ENCODE measurements at regions not wholly inside any gene's neighbourhood (a gene's known extent, or its start where the extent isn't known, plus 50 kb on each side); places are given as distances from the start of the nearest gene placed in this dataset.

DNA sequence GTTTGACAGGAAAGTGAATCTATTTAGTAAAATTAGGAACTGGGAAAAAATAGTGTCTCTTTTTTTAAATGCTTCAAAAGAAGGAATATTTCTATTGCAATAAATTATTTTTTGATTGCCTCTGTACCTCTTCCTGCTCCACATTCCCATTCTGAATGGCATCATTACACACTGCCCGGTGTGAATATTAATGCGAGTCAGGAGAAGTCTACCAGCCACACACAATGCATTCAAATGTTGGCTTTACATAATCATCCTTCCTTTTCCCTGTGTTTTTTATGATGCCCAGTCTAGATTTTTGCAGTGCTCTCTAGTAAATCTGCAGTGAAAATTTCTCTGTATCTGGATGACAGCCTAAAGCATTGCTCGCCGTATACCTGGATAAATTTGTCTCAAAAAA, 118.9 kb downstream of the SAMD5 start:
- Mint-ChIP-seq H3K36me3 (no peaks in the 10 kb centered on the region), H3K4me3 (no peak overlapping the region), H3K4me1 (no peaks in the 10 kb centered on the region), H3K27me3 (ENCODE audit: low read depth) (no peaks in the 10 kb centered on the region), H3K27ac (no peak overlapping the region), H3K9me3 (peaks cover 10% of the 10 kb centered on the region)
- ChIA-PET CTCF (no interaction called here), POLR2A (no interaction called here)
- TF ChIP-seq, protein P1, sequence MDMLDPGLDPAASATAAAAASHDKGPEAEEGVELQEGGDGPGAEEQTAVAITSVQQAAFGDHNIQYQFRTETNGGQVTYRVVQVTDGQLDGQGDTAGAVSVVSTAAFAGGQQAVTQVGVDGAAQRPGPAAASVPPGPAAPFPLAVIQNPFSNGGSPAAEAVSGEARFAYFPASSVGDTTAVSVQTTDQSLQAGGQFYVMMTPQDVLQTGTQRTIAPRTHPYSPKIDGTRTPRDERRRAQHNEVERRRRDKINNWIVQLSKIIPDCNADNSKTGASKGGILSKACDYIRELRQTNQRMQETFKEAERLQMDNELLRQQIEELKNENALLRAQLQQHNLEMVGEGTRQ (CRISPR knock-in tag; IDR thresholded peaks at IDR 0.05) = no peak
- TF ChIP-seq, protein P2, sequence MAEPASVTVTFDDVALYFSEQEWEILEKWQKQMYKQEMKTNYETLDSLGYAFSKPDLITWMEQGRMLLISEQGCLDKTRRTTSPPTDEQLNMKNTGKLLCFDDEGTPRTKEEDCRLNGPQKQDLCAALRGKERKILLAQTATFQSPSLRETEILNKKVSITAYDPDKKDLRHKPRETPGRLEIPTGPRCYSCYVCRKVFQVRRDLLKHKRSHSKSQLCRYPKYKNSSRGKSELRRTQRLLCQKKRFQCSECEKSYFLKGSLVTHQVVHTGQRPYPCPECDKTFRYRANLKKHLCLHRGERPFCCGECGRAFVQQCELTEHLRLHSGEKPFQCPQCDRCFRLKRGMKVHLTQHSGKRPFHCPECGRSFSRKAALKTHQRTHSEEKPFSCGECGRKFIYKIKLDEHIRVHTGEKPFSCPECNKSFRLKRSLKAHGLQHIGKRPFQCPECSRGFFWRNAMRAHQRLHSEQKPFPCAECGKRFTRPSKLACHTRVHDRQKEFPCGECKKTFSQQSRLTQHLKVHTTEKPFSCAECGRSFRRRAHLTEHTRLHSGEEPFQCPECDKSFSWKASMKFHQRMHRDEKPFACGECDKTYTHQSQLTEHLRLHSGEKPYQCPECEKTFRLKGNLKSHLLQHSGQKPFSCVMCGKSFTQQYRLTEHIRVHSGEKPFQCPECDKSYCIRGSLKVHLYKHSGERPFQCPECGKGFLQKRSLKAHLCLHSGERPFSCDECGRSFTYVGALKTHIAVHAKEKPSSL (CRISPR knock-in tag; conservative IDR thresholded peaks at IDR 0.05) = no peak
- no peak for TF ChIP-seq TCF7 (CRISPR knock-in tag; IDR thresholded peaks at IDR 0.05; ENCODE audit: low read depth)
- no peak for TF ChIP-seq FOXK1 (CRISPR knock-in tag; IDR thresholded peaks at IDR 0.05)
- TF ChIP-seq MYBL2 (CRISPR knock-in tag; IDR thresholded peaks at IDR 0.05) = no peak
- TF ChIP-seq, protein P3, sequence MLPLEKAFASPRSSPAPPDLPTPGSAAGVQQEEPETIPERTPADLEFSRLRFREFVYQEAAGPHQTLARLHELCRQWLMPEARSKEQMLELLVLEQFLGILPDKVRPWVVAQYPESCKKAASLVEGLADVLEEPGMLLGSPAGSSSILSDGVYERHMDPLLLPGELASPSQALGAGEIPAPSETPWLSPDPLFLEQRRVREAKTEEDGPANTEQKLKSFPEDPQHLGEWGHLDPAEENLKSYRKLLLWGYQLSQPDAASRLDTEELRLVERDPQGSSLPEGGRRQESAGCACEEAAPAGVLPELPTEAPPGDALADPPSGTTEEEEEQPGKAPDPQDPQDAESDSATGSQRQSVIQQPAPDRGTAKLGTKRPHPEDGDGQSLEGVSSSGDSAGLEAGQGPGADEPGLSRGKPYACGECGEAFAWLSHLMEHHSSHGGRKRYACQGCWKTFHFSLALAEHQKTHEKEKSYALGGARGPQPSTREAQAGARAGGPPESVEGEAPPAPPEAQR (CRISPR knock-in tag; IDR thresholded peaks at IDR 0.05) = no peak
- TF ChIP-seq, protein P4, sequence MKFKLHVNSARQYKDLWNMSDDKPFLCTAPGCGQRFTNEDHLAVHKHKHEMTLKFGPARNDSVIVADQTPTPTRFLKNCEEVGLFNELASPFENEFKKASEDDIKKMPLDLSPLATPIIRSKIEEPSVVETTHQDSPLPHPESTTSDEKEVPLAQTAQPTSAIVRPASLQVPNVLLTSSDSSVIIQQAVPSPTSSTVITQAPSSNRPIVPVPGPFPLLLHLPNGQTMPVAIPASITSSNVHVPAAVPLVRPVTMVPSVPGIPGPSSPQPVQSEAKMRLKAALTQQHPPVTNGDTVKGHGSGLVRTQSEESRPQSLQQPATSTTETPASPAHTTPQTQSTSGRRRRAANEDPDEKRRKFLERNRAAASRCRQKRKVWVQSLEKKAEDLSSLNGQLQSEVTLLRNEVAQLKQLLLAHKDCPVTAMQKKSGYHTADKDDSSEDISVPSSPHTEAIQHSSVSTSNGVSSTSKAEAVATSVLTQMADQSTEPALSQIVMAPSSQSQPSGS (CRISPR knock-in tag; IDR thresholded peaks at IDR 0.05; ENCODE audit: borderline replicate concordance, low read depth) = no peak
- TF ChIP-seq, protein P5, sequence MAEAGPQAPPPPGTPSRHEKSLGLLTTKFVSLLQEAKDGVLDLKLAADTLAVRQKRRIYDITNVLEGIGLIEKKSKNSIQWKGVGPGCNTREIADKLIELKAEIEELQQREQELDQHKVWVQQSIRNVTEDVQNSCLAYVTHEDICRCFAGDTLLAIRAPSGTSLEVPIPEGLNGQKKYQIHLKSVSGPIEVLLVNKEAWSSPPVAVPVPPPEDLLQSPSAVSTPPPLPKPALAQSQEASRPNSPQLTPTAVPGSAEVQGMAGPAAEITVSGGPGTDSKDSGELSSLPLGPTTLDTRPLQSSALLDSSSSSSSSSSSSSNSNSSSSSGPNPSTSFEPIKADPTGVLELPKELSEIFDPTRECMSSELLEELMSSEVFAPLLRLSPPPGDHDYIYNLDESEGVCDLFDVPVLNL (CRISPR knock-in tag; IDR thresholded peaks at IDR 0.05; ENCODE audit: borderline replicate concordance, low read depth) = no peak
- TF ChIP-seq NFYB (CRISPR knock-in tag; conservative IDR thresholded peaks at IDR 0.05; ENCODE audit: low read depth) = no peak
- no peak for TF ChIP-seq SMAD4 (CRISPR knock-in tag; IDR thresholded peaks at IDR 0.05)
- TF ChIP-seq FOXP1 (CRISPR knock-in tag; IDR thresholded peaks at IDR 0.05; ENCODE audit: borderline replicate concordance) = no peak
- TF ChIP-seq, protein P6, sequence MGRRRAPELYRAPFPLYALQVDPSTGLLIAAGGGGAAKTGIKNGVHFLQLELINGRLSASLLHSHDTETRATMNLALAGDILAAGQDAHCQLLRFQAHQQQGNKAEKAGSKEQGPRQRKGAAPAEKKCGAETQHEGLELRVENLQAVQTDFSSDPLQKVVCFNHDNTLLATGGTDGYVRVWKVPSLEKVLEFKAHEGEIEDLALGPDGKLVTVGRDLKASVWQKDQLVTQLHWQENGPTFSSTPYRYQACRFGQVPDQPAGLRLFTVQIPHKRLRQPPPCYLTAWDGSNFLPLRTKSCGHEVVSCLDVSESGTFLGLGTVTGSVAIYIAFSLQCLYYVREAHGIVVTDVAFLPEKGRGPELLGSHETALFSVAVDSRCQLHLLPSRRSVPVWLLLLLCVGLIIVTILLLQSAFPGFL (CRISPR knock-in tag; IDR thresholded peaks at IDR 0.05; ENCODE audit: borderline replicate concordance) = no peak
- TF ChIP-seq SMAD3 (CRISPR knock-in tag; IDR thresholded peaks at IDR 0.05; ENCODE audit: borderline replicate concordance) = no peak
- TF ChIP-seq, protein P7, sequence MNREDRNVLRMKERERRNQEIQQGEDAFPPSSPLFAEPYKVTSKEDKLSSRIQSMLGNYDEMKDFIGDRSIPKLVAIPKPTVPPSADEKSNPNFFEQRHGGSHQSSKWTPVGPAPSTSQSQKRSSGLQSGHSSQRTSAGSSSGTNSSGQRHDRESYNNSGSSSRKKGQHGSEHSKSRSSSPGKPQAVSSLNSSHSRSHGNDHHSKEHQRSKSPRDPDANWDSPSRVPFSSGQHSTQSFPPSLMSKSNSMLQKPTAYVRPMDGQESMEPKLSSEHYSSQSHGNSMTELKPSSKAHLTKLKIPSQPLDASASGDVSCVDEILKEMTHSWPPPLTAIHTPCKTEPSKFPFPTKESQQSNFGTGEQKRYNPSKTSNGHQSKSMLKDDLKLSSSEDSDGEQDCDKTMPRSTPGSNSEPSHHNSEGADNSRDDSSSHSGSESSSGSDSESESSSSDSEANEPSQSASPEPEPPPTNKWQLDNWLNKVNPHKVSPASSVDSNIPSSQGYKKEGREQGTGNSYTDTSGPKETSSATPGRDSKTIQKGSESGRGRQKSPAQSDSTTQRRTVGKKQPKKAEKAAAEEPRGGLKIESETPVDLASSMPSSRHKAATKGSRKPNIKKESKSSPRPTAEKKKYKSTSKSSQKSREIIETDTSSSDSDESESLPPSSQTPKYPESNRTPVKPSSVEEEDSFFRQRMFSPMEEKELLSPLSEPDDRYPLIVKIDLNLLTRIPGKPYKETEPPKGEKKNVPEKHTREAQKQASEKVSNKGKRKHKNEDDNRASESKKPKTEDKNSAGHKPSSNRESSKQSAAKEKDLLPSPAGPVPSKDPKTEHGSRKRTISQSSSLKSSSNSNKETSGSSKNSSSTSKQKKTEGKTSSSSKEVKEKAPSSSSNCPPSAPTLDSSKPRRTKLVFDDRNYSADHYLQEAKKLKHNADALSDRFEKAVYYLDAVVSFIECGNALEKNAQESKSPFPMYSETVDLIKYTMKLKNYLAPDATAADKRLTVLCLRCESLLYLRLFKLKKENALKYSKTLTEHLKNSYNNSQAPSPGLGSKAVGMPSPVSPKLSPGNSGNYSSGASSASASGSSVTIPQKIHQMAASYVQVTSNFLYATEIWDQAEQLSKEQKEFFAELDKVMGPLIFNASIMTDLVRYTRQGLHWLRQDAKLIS (CRISPR knock-in tag; IDR thresholded peaks at IDR 0.05; ENCODE audit: borderline replicate concordance) = no peak
- no peak for TF ChIP-seq ATF1 (CRISPR knock-in tag; IDR thresholded peaks at IDR 0.05)
- no peak for TF ChIP-seq PRRX2 (CRISPR knock-in tag; IDR thresholded peaks at IDR 0.05)
- TF ChIP-seq CREM (CRISPR knock-in tag; IDR thresholded peaks at IDR 0.05) = no peak
- no peak for TF ChIP-seq ZNF416 (CRISPR knock-in tag; IDR thresholded peaks at IDR 0.05)
- no peak for TF ChIP-seq NR2C2 (CRISPR knock-in tag; IDR thresholded peaks at IDR 0.05)
- no peak for ATAC-seq
- DNase-seq (ENCODE audit: low spot score) = no peak
